22Rv1 (cell line): ENCODE measurements at regions not wholly inside any gene's neighbourhood (a gene's known extent, or its start where the extent isn't known, plus 50 kb on each side); places are given as distances from the start of the nearest gene placed in this dataset.

ENCODE experiments used
- ZFX ChIP-seq: fragments of 450-650 bp; IDR thresholded peaks from 2 replicates; pipeline ENCODE4 v1.6.1; 2017; ENCODE audit warnings: antibody characterized with exemption, borderline replicate concordance
- TF ChIP-seq, protein P1 (sequence below): fragments of 450-650 bp; IDR thresholded peaks from 2 replicates; pipeline ENCODE4 v1.5.1; 2017; ENCODE audit warnings: mild to moderate bottlenecking

GRCh38 chr6:106857771-106858652 lies 116.5 kb downstream of the CD24 start:
- TF ChIP-seq ZFX = no peak
- TF ChIP-seq, protein P1, sequence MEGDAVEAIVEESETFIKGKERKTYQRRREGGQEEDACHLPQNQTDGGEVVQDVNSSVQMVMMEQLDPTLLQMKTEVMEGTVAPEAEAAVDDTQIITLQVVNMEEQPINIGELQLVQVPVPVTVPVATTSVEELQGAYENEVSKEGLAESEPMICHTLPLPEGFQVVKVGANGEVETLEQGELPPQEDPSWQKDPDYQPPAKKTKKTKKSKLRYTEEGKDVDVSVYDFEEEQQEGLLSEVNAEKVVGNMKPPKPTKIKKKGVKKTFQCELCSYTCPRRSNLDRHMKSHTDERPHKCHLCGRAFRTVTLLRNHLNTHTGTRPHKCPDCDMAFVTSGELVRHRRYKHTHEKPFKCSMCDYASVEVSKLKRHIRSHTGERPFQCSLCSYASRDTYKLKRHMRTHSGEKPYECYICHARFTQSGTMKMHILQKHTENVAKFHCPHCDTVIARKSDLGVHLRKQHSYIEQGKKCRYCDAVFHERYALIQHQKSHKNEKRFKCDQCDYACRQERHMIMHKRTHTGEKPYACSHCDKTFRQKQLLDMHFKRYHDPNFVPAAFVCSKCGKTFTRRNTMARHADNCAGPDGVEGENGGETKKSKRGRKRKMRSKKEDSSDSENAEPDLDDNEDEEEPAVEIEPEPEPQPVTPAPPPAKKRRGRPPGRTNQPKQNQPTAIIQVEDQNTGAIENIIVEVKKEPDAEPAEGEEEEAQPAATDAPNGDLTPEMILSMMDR = no peak
